Tibial nerve (tissue), 4 donors: ENCODE measurements at regions not wholly inside any gene's neighbourhood (a gene's known extent, or its start where the extent isn't known, plus 50 kb on each side); places are given as distances from the start of the nearest gene placed in this dataset.

Experiments
- EP300 ChIP-seq, 2 donors: sonication (generic); formaldehyde crosslinking; IDR thresholded peaks; one replicate each; pipeline ENCODE4 v1.6.1; 2017; ENCODE audit warnings: antibody characterized with exemption in 2 of 2, mild to moderate bottlenecking in 1 of 2
- POLR2A ChIP-seq, 2 donors: fragments of 450-650 bp; IDR thresholded peaks; one replicate each; pipeline ENCODE4 v1.6.1; 2017; ENCODE audit warnings: antibody characterized with exemption in 2 of 2, mild to moderate bottlenecking in 2 of 2, moderate library complexity in 2 of 2
- TF ChIP-seq, protein P1 (sequence below), 5 experiments: fragments of 200-600 bp in 3 of 5; fragments of 450-650 bp in 2 of 5; sonication (generic) in 3 of 5; IDR thresholded peaks; one replicate each; pipeline ENCODE4 v1.5.1; 2016 to 2019; ENCODE audit warnings: antibody characterized with exemption in 5 of 5, mild to moderate bottlenecking in 3 of 5, moderate library complexity in 2 of 5

DNA sequence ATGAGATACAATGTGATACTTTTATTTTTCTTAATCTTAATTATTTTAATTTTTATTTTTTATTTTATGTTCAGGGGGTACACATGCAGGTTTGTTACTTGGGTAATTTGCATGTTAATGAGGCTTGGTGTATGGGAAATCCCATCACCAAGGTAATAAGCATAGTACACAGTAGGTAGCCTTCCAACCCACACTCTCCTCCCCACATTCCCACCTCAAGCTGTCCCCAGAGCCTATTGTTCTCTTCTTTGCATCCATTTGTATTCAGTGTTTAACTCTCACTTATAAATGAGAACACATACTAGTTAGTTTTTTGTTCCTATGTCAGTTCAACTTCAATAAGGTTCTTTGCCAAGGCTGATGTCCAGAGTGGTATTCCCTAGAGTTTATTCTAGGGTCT, 1375.4 kb downstream of the NSUN3 start:
- TF ChIP-seq EP300 (IDR thresholded peaks at IDR 0.05) (no peak), POLR2A (IDR thresholded peaks at IDR 0.05) (no peak)
- TF ChIP-seq, protein P1, sequence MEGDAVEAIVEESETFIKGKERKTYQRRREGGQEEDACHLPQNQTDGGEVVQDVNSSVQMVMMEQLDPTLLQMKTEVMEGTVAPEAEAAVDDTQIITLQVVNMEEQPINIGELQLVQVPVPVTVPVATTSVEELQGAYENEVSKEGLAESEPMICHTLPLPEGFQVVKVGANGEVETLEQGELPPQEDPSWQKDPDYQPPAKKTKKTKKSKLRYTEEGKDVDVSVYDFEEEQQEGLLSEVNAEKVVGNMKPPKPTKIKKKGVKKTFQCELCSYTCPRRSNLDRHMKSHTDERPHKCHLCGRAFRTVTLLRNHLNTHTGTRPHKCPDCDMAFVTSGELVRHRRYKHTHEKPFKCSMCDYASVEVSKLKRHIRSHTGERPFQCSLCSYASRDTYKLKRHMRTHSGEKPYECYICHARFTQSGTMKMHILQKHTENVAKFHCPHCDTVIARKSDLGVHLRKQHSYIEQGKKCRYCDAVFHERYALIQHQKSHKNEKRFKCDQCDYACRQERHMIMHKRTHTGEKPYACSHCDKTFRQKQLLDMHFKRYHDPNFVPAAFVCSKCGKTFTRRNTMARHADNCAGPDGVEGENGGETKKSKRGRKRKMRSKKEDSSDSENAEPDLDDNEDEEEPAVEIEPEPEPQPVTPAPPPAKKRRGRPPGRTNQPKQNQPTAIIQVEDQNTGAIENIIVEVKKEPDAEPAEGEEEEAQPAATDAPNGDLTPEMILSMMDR (IDR thresholded peaks at IDR 0.05): no peak
